Esophagus muscularis mucosa (tissue), 3 donors: ENCODE measurements at regions not wholly inside any gene's neighbourhood (a gene's known extent, or its start where the extent isn't known, plus 50 kb on each side); places are given as distances from the start of the nearest gene placed in this dataset.

Experiments used
- POLR2A ChIP-seq: fragments of 450-650 bp; IDR thresholded peaks from one replicate; pipeline ENCODE4 v1.6.1; 2017; ENCODE audit warnings: antibody characterized with exemption, moderate library complexity, mild to moderate bottlenecking, low read depth
- POLR2AphosphoS5 ChIP-seq, 2 donors: sonication (generic); formaldehyde crosslinking; IDR thresholded peaks; one replicate each; pipeline ENCODE4 v1.6.1; 2017; ENCODE audit warnings: antibody characterized with exemption in 2 of 2
- TF ChIP-seq, protein P1 (sequence below), 3 experiments: fragments of 200-600 bp in 2 of 3; fragments of 450-650 bp in 1 of 3; sonication (generic) in 2 of 3; IDR thresholded peaks; one replicate each; pipeline ENCODE4 v1.5.1; 2017 to 2019; ENCODE audit warnings: antibody characterized with exemption in 3 of 3, mild to moderate bottlenecking in 2 of 3, moderate library complexity in 1 of 3

DNA sequence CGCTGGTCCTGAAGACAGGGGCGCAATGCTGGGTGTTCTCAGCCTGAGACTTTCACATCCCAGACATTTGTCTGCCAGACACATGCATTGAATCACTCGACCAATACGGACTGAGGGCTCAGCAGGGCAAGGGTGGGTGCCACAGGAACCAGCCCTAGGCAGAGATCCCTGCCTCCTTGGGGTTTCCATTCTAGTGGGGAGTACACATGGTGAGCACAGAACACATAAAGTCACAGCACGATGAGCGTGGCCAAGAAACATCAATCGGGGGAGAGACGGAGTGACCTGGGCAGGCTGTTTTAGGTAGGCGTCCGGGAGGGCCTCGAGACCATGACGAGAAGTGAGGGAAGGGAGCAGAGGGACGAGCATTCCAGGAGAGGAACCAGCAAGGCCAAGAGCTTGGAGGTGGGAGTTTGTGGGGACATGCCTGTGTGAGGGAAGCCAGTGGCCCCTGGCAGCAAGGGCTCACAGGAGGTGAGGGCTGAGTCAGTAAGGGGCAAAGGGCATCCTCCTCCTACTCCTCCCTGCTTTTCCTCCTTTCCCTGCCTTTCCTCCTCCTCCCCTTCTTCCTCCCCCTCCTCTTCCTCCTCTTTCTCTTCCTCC is 126.3 kb upstream of the PEG3 start:
- TF ChIP-seq, protein P1, sequence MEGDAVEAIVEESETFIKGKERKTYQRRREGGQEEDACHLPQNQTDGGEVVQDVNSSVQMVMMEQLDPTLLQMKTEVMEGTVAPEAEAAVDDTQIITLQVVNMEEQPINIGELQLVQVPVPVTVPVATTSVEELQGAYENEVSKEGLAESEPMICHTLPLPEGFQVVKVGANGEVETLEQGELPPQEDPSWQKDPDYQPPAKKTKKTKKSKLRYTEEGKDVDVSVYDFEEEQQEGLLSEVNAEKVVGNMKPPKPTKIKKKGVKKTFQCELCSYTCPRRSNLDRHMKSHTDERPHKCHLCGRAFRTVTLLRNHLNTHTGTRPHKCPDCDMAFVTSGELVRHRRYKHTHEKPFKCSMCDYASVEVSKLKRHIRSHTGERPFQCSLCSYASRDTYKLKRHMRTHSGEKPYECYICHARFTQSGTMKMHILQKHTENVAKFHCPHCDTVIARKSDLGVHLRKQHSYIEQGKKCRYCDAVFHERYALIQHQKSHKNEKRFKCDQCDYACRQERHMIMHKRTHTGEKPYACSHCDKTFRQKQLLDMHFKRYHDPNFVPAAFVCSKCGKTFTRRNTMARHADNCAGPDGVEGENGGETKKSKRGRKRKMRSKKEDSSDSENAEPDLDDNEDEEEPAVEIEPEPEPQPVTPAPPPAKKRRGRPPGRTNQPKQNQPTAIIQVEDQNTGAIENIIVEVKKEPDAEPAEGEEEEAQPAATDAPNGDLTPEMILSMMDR (IDR thresholded peaks at IDR 0.05), result no peak
- no peak for TF ChIP-seq POLR2AphosphoS5 (IDR thresholded peaks at IDR 0.05)
- no peak for TF ChIP-seq POLR2A
